GM19467 (cell line): ENCODE measurements at regions not wholly inside any gene's neighbourhood (a gene's known extent, or its start where the extent isn't known, plus 50 kb on each side); places are given as distances from the start of the nearest gene placed in this dataset.
"Not testable (repeated sequence)": the region's sequence is repeated elsewhere in the genome, so short reads cannot be mapped to it uniquely, and the experiment has no call there.

ENCODE experiments used
- ATAC-seq: cut with Tn5 transposase; IDR thresholded peaks from one replicate; pipeline ENCODE4 v1.9.1; 2021; ENCODE audit warnings: mild to moderate bottlenecking, moderate library complexity; ENCODE audit not compliant: unreplicated experiment

DNA sequence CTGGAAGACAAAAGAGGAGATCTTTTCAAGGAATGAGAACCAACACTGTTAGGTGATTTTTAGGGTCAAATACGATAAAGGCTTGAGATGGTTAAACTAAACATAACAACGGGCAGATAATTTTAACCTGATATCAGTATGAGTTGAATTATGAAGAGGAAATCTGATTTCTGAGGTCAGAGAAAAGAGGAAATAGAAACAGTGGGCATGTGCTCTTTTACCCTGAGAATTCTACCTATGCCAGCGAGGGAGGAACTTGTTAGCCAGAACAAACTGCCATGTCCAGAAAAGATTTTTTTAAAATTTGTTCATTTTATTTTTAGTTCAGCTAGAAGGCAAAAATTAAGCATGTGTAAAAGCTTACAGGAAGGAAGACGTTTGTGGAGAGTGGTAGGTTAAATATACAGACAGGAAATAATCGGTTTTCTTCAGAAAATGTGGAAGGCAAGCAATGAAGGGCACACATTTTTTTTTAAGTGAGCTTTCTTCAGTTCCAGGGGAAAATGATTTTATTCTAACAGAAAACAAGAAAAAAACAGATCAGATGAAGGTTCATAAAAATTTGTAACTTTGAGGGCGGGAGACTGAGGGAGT lies 1745.3 kb downstream of the MRPL39 start:
- ATAC-seq = no peak

DNA sequence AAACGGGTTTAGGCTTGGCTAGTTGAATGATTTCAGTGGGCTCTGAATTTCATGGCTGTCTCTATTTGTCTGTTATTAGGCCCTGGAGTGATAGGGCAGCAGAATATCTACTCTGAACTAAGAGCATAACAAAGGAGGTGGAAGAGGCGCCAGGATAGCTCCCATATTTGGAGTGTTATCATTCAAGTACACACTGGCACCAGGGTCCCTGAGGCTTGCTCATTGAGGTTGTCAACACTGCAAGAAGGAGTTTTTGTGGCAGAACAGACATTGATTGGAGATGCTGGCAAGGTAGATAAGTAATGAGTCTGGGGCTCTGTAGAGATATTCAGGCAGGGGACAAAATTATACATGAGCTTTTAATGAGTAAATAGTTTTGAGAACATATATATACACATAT lies 1748.4 kb downstream of the MRPL39 start:
- ATAC-seq = no peak

DNA sequence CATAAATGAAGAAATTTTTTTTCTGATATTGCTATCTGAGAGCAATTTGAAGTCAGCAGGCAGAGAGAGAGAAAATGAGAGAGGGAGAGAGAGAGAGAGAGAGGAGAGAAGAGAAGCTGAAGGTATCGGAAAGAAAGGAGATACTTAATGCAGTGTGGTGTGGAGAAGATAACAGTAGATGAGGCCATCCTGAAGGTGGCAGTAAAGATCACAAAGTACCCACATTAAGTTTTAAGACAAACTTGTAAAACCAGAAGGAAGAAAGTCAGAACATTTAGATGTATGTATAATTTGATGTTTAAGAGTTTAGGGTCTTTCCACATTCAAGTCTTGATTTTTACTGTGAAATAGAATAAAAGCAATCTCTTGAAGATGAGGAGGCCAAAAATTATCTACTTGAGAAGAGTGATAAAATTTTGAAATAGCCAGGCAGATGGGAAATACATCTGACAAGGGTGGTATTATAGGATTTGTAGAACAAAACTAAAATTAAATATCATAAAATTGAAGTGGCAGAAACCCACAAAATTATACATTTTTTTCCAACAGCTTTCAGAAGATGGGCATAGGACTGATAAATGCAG lies 1753.4 kb downstream of the MRPL39 start:
- peak; percentile 71 for ATAC-seq

DNA sequence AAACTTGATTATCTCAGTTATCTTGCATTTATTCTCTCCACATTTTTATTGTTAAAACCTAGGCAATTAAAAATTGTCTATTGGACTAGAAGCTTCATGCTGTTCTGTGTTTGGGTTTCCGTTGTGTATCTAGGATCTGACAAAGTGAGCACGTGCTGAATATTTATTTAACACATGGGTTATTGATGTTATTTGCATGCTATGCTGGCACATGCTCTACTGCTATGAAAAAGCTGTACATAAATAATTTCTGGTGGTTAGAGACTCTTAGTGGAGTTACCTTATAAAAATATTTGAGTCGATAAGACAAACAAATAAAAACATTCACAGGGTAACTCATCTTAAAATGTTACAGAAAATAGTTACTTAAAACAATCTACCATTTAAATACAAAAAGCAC lies 1769.7 kb downstream of the MRPL39 start:
- no peak for ATAC-seq

DNA sequence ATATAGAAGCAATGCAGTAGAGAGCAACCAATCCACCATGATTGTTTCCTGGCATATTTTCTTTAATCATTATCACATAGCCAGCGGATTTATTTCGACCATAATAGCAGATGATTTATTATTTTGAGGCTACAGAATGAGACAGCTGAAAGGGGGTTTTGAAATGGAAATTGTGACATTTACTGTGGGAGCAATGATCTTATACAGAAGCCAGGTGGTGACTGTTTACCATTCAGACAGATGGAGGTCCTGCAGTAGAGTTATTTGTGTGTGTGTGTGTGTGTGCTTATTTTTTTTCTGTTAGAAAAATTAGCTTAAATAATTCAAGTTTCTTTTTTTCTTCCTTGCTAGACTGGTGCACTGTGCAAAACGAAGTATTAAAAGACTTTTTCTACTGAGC lies 1784.5 kb downstream of the MRPL39 start:
- no peak for ATAC-seq

DNA sequence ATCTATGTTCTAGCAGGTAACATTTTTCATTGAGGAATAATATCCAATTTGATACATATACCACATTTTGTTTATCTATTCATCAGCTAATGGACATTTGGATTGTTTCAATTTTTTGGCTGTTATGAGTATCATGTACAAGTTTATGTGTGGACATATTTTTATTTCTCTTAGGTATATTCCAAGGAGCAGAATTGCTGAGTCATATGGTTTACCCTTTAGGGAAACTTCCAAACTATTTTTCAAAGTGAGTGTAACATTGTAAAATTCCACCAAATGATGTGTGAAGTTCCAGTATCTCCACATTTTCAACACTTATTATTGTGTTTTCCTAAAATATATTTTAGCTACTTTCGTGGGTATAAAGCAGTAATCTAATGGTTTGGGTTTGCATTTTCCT lies 1789.9 kb downstream of the MRPL39 start:
- ATAC-seq = no peak

DNA sequence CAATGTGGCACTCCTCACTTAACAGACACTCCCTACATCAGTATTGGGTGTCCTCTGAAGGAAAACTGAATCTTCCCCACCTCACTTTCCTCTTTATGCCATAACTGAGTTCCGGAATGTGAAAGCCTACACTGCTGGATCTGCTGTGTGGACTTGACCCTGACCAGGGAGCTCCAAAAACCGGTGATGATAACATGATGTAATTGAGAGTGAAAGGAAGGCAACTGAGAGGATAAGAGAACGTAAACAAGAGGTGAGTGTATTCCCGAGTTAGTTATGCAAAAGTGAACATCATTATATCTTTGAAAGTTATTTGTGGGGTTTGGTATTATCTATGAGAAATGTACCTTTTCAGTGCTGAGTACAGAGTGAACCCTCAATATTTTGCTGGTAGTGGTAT lies 1794.8 kb downstream of the MRPL39 start:
- no peak for ATAC-seq

DNA sequence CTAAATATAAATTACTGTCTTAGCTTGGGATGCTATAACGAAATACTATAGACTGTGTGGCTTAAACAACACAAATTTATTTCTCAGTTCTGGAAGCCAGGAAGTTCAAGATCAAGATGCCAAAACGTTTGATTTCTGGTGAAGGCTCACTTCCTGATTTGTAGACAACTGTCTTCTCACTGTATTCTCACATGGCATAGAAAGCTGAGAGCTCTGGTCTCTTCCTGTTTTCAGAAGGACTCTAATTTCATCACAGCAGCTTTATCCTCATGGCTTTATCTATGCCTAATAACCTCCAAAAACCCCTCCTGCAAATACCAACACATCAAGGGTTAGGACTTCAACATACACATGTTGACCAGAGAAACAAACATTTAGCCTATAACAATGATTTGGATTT lies 1795.5 kb downstream of the MRPL39 start:
- ATAC-seq = no peak

DNA sequence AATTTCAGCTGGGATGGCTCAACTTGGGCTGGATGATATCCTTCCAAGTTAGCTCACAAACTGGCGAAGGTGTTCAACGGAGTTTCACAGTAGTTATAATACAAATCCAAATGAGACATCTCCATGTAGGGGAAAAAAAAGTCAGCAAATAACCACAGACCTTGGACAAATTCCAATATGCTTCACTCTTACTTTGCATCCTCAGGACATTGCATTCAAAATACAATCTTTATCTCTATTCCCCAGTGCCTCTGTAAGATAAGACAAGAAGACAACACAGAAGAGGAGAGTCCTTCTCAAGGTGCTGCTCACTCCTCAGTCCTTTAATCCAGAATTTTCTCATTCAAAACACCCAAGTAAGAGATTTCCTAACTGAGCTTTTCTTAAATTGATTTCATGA lies 1797.7 kb downstream of the MRPL39 start:
- ATAC-seq = no peak

DNA sequence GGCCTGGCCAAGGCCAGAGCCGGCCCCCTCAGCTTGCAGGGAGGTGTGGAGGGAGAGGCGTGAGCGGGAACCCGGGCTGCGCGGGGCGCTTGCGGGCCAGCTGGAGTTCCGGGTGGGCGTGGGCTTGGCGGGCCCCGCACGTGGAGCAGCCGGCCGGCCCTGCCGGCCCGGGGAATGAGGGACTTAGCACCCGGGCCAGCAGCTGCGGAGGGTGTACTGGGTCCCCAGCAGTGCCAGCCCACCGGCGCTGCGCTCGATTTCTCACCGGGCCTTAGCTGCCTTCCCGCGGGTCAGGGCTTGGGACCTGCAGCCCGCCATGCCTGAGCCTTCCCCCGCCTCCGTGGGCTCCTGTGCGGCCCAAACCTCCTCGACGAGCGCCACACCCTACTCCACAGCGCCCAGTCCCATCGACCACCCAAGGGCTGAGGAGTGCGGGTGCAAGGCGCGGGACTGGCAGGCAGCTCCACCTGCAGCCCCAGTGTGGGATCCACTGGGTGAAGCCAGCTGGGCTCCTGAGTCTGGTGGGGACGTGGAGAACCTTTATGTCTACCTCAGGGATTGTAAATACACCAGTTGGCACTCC lies 1800.2 kb downstream of the MRPL39 start:
- ATAC-seq = not testable (repeated sequence)

DNA sequence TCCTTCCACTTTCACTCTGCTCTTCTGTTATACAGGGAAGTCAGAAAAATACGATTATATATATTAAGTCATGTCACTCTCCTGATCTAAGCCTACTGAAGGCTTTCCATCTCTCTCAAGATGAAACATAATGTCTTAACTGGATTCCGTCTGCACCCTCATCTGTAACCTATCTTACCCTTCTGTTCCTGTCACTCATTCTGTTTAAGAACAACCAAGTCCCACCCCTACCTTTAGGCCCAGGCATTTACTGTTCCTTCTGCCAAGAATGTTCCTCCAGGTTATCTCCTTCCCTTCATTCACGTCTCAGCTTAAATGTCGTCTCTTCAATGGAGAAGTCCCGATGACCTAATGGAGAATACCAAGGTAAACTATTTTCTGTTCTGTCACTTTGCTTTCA lies 1802.4 kb downstream of the MRPL39 start:
- no peak for ATAC-seq

DNA sequence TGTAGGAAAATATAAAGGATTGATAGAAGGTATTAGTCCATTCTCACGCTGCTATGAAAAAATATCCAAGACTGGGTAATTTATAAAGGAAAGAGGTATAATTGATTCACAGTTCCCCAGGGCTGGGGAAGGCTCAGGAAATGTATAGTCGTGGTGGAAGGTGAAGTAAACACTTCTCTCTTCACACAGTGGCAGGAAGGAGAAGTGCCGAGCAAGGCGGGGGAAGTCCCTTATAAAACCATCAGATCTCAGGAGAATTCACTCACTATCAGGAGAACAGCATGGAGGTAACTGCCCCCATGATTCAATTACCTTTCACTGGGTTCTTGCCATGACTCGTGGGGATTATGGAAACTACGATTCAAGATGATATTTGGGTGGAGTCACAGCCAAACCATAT lies 1806.0 kb downstream of the MRPL39 start:
- no peak for ATAC-seq

DNA sequence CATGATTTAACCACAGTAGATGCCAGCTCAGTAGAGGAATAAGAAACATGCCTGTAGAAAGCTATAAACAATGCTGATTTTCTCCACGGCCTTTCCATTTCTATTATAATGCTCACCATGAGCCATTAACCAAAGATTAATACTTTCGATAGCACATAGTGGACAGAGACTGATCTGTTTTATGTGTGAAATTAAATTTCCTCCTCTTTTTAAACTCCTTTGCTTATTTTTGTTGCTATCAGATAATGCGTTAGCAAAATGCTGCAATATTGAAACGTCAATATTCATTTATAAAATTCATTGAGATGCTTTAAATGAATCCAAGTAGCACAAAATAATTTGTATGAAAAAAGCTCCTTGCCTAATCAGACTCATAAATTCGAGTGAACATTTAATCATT lies 1807.9 kb downstream of the MRPL39 start:
- ATAC-seq = no peak

DNA sequence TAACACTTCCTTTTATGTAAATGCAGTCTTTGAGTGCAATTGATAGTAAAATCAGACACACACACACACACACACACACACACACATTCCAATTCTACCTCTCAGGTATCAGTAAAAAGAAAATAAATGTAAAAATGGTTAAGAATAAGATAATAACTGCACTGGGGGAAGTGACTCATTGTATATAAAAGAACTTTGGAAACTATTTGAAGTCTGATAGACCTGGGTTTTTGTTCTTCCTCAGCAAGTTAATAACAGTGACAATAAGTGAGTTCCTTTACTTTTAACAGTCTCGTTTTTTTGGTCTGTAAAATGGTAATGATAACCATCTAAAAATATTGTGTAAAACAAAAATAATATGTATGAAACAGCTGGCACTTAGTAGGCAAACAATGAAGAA lies 1815.0 kb downstream of the MRPL39 start:
- ATAC-seq = no peak

DNA sequence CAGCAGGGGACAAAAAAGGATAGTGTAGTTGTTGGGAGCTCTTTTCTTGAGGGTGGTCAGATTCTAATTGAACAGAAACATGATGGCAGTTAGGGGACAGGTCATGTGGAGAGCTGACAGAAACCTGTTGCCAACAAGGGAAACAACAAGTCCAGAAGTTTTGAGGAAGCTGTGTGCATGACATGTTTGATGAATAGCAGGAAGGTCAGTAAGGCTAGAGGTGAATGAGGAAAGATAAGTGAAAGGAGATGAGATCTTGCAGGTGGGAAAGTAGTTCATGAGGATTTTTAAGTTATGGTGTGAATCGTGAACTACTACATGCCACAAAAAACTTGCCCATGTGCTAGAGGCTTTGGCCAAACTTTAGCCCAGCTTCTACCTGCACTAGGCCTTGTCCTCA lies 1817.4 kb downstream of the MRPL39 start:
- ATAC-seq = no peak

DNA sequence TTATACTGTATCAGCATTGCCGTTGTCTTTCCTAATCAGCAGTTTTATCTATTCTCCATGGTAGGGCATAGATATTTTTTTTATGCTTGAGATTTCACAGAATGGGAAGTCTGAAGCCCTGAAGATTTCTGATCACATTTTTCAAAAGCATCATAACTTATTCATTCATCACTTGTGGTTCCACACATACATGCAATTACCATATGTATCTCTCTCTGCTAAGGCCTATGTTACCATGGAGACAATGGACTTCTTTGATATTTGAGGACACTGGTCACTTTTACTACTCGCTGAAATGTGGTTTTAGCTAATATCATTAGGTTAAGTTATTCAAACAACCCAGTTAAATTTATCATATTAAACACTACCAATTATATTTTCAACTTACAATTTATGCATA lies 1827.0 kb downstream of the MRPL39 start:
- no peak for ATAC-seq

DNA sequence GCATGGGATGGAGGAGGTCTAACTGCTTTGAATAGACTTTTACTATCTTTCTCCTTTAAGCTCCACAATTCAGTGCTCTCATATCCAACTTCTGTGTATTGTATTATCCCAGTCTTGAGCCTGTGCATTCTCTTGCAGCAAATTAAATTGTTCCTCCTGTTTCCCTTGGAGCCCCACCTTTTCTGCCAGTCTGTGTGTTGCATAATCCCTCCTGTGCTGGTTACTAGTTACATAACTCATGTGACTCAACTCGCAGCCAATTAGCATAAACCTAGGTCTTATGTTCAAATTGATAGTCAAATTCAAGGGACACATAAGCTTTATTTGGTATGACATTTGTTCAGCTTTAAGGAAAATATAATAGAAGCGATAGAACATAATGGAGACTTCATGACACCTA lies 1863.5 kb downstream of the MRPL39 start:
- no peak for ATAC-seq

DNA sequence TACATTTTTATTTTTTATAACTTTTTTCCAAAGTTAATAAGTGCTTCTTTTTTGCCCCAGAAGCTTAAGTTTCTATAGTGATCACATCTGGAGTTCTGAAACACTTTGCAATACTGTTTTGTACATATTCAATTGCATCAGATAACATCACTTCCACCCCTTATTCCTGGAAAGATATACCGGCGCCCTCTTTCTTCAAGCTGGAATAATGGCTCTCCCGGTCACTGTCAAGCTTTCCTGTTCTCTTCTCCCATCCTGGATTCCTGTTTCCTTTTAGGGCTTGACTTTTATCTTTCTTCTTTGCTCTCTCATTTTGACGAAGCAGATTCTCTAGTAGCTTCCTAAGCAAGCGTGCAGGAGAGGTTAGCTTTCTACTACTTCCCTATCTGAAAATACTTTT lies 1866.8 kb downstream of the MRPL39 start:
- ATAC-seq = no peak

DNA sequence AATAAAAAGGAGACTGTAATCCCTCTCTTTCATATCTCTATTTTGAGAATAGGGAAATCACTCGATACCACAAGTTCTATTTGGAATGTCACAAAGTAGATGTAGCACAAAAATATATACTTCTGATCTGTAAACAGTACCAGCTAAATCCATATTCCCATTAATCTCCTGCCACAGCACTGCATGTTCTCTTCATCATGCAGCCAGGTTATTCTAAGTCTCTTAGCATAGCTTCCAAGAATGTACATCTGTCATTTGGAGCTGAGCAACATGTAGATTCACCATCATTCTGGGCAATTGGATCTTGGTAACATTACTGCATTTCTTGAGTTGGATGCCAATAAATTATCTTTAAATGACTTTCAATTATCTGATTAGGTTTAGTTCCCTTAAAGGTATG lies 1874.5 kb downstream of the MRPL39 start:
- no peak for ATAC-seq

DNA sequence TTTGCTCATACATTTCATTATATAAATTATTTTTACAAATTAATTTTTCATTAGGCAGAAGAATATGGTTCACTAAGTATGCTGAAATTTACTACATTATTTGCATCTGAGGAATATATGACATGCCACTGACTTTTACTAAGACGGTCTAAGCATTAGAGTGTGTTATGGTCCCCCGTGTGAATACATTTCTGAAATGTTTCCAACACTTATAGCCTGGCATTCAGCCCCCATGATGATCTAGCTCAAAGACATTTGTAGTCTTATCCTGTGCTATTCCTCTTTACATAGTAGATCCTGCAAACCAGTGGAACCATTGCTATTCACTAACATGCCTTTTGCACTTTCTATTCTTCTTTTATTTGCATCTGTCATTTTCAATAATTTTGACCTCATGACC lies 1878.0 kb downstream of the MRPL39 start:
- no peak for ATAC-seq

DNA sequence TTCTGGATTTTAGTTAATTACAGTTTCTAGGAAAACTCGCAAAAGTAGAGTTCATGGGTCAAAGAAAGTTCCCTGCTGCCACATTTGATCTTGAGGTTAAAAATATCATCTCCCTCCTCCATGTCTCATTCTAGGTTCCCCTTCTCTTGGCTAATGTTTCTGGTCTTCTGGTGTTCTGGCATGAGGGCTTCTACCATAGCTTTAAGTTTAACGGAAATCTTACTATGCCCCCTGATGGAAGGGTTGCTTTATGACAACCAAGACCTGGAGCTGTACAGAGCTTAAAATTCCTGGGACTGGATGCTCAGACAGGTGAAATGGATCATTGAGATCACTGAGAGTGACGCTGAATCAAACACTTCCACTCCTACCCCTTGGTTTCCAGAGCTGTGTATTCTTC lies 1881.7 kb downstream of the MRPL39 start:
- no peak for ATAC-seq

DNA sequence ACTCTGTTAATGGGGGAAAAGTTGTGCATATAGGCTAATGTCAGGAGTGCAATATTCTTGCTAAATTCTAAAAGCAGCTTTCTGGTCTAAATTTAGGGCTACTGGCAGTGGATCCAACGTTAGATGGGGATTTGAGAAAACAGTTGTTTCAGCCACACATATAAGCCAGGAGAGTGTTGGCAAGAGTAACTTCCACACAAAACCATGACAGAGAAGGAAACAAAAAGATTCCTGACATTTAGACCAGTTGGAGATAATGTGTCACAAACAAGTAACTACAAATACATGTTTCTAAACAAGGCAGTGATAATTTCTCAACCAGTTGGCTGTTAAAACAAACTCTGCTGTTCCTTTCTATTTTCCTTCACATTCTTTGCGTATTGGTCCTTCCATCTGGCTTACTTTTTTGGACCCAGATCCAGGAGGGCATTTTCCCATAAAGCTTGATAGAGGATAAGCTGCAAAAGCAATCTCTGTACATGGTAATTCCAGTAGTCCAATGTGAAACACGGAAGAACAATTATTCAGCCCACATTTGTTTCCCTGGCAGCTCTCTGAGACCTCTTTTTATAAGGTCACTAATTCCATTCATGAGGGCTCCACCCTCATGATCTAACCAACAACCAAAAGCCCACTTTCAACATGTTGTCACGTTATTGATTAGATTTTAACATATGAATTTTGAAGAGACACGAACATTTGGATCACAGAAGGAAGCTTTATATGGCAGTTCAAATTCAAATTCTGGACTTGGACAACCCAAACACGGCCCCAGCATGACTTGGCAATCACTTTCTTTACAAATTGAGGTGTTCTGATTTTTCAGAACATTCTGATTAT lies 1888.6 kb downstream of the MRPL39 start:
- no peak for ATAC-seq
